WTC11 (cell line): ENCODE measurements at regions not wholly inside any gene's neighbourhood (a gene's known extent, or its start where the extent isn't known, plus 50 kb on each side); places are given as distances from the start of the nearest gene placed in this dataset.
A peak's percentile ranks its signal among the peaks of the same experiment; 100 is the strongest.

Experiments used
- ATAC-seq: fragments of 200-7000 bp; cut with Tn5 transposase; 2 replicates; pipeline ENCODE4 v1.10.0; 2021; ENCODE audit warnings: mild to moderate bottlenecking, moderate library complexity
- CTCF ChIA-PET: fragments of 300-600 bp; sonication (Branson Sonifier 250); formaldehyde crosslinking; loops from one replicate; lab custom pipeline; 2021; ENCODE audit warnings: antibody characterized with exemption; lab: Charles Lee
- POLR2A ChIA-PET: fragments of 350-600 bp; sonication (Branson Sonifier 250); formaldehyde crosslinking; loops from one replicate; lab custom pipeline; 2021; ENCODE audit warnings: antibody characterized with exemption; lab: Charles Lee
- DNase-seq: peaks from one replicate; pipeline ENCODE4 v3.0.0; 2021; ENCODE audit warnings: low spot score
- H3K27ac Mint-ChIP-seq: 2 replicates; pipeline ENCODE4 v1.8.0; 2021; ENCODE audit warnings: mixed read lengths
- H3K27me3 Mint-ChIP-seq: 2 replicates; pipeline ENCODE4 v1.8.0; 2021; ENCODE audit warnings: low read depth, mild to moderate bottlenecking, moderate library complexity, mixed read lengths
- H3K36me3 Mint-ChIP-seq: 2 replicates; pipeline ENCODE4 v1.8.0; 2021; ENCODE audit warnings: mixed read lengths
- H3K4me1 Mint-ChIP-seq: 2 replicates; pipeline ENCODE4 v1.8.0; 2022; ENCODE audit warnings: mixed read lengths
- H3K4me3 Mint-ChIP-seq: 2 replicates; pipeline ENCODE4 v1.8.0; 2021; ENCODE audit warnings: mild to moderate bottlenecking, moderate library complexity, mixed read lengths
- H3K9me3 Mint-ChIP-seq: 2 replicates; pipeline ENCODE4 v1.8.0; 2021; ENCODE audit warnings: mixed read lengths
- ARID4B ChIP-seq: sonication (generic); formaldehyde crosslinking; IDR thresholded peaks from 2 replicates; pipeline ENCODE4 v1.8.0; 2023; ENCODE audit warnings: missing genetic modification reagents, mild to moderate bottlenecking, borderline replicate concordance
- PREB ChIP-seq: sonication (generic); formaldehyde crosslinking; IDR thresholded peaks from 2 replicates; pipeline ENCODE4 v1.8.1; 2022; ENCODE audit warnings: mild to moderate bottlenecking, missing genetic modification reagents, moderate library complexity, borderline replicate concordance
- PRRX2 ChIP-seq: fragments of 250-450 bp; sonication (Bioruptor Pico); IDR thresholded peaks from 2 replicates; pipeline ENCODE4 v1.8.0; 2021; ENCODE audit warnings: mild to moderate bottlenecking
- SMAD4 ChIP-seq: sonication (generic); formaldehyde crosslinking; IDR thresholded peaks from 2 replicates; pipeline ENCODE4 v1.8.0; 2022; ENCODE audit warnings: mild to moderate bottlenecking, missing genetic modification reagents
- ZBTB43 ChIP-seq: sonication (generic); formaldehyde crosslinking; IDR thresholded peaks from 2 replicates; pipeline ENCODE4 v1.8.1; 2023; ENCODE audit warnings: mild to moderate bottlenecking, missing genetic modification reagents
- ZNF281 ChIP-seq: sonication (generic); formaldehyde crosslinking; IDR thresholded peaks from 2 replicates; pipeline ENCODE4 v1.8.0; 2023; ENCODE audit warnings: mild to moderate bottlenecking, missing genetic modification reagents
- ZNF512 ChIP-seq: sonication (generic); formaldehyde crosslinking; IDR thresholded peaks from 2 replicates; pipeline ENCODE4 v1.8.1; 2022; ENCODE audit warnings: missing genetic modification reagents, borderline replicate concordance

DNA sequence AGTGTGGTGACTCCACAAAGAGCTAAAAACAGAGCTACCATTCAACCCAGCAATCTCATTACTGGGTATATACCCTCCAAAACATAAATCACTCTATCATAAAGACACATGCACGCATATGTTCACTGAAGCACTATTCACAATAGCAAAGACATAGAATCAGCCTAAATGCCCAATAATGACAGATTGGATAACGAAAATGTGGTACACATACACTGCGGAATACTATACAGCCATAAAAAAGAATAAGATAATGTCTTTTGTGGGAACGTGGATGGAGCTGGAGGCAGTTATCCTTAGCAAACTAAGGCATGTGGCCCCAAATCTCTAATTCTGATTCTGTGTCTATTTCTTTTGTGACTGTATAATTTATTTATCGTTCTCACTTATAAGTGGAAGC is 89.0 kb upstream of the PRNP start (continued):
- TF ChIP-seq PREB (CRISPR knock-in tag) = no peak

DNA sequence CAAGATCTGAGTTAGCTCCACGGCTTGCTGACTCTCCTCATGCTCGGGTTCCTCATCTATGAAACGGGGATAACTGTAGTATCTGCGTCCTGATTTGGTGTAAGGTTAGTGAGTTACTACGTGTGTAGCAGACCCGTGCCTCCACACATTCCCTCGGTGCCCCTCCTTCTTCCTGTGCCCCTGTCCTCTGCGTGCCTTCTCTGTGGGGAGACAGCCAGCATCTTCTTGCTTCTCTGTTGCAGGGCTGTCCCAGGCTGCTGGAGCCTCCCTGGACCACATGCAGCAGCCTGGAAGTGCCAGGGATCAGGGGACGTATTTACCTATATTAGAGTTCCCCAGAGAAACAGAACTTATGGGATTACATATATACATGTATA is 93.1 kb upstream of the PRNP start:
- no peak for ATAC-seq
- H3K4me3 Mint-ChIP-seq = peak overlapping the region; percentile 61
- CTCF ChIA-PET = interaction anchor here (0.6 to 2.5 kb wide), 7 partner anchors 12 to 1230 kb away, joined by 3 to 13 read pairs (median 3); no protein-coding TSS in a partner anchor

More for the DNA sequence above, 93.1 kb upstream of the PRNP start:
- POLR2A ChIA-PET = no interaction called here
- Mint-ChIP-seq H3K4me1 (peaks cover 4% of the 10 kb centered on the region), H3K36me3 (no peaks in the 10 kb centered on the region), H3K27ac (no peak overlapping the region), H3K9me3 (peaks cover 5% of the 10 kb centered on the region), H3K27me3 (peaks cover 16% of the 10 kb centered on the region)
- TF ChIP-seq SMAD4 (CRISPR knock-in tag) (no peak), ZNF512 (no peak), ARID4B (CRISPR knock-in tag) (no peak), ZBTB43 (CRISPR knock-in tag) (no peak), PRRX2 (CRISPR knock-in tag) (no peak), ZNF281 (CRISPR knock-in tag) (no peak)
- no peak for DNase-seq
